ENCODE measurements at regions not wholly inside any gene's neighbourhood (a gene's known extent, or its start where the extent isn't known, plus 50 kb on each side); places are given as distances from the start of the nearest gene placed in this dataset.

DNA sequence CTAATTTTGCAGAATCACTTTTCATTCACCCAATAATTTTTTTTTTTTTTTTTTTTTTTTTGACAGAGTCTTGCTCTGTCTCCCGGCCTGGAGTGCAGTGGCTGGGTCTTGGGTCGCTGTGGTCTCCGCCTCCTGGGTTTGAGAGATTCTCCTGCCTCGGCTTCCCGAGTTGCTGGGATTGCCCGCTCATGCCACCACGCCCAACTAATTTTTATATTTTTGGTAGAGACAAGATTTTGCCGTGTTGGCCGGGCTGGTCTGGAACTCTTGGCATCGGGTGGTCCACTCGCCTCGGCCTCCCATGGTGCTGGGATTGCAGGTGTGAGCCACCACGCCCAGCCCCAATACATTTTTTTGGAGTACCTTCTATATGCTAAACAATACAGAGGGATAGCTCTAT lies 1120.0 kb upstream of the ATXN8OS start:
- TF ChIP-seq CTCF (IDR thresholded peaks at IDR 0.05) (no peak), POLR2AphosphoS5 (IDR thresholded peaks at IDR 0.05) (no peak), POLR2A (IDR thresholded peaks at IDR 0.05) (no peak), EP300 (IDR thresholded peaks at IDR 0.05) (no peak)

Data from upper lobe of left lung (tissue), 4 donors.